Lung microvascular endothelial cell (primary cell): ENCODE measurements at regions not wholly inside any gene's neighbourhood (a gene's known extent, or its start where the extent isn't known, plus 50 kb on each side); places are given as distances from the start of the nearest gene placed in this dataset.
"Not testable (repeated sequence)": the region's sequence is repeated elsewhere in the genome, so short reads cannot be mapped to it uniquely, and the experiment has no call there.

ENCODE experiments used
- DNase-seq, 2 donors: peaks; one replicate each; pipeline versions ENCODE4 v3.0.0 to v3.0.0-alpha.2; 2010; ENCODE audit warnings: low read depth in 2 of 2

DNA sequence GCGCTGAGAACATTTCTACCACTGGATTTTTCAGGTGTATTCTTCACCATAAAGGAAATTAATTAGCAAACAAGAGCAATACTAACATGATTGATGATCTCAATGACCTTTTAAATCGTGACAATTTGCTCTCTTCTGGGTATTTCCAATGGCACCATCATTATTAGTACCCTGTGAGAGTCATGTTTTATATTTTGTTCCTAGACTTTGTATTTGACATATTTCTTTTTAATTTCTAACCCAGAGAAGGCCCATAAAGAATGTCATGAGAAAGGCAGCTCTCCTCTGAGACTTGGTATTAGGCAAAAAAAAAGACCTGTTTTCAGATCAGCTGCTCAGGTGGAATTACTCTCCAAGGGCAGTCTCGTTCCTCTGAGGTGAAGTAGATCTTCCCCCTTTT is 1253.4 kb downstream of the ROBO2 start:
- no peak for DNase-seq

DNA sequence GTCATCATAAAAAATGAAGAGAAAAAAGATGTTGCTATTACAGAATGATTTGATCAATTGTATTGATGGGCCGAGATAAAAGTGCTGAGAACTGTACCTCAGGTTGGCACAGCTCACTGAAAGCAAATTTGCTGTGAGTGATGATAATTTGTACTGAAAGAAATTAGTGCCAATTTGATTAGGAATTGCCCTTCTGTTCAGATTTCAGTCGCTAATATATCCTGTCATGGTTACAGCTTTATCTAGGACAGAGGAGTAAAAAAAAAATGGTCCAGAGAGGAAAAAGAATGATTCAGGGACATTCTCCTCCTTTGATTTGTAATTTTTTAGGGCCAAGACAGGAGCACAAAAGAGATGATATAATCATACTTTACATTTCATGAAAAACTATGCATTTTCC is 1264.2 kb downstream of the ROBO2 start:
- DNase-seq, result no peak

DNA sequence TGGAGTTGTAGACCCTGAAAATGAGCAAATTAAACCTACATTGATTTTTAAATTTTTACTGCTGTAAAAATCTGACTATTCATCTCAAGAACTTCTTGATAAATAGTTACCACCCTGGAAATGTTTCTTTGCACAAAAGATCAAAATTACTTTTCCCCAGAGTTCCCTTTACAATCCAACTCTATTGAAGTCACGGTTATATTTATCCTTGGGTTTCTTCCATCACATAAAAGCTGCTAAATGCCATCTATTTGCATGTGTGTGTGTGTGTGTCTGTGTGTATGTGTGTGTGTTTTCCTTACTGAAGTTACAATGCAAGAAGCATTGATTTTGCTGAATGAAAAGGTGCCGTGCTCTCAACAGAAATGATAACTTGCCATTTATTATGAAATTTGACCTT is 1273.0 kb downstream of the ROBO2 start:
- DNase-seq, result no peak

DNA sequence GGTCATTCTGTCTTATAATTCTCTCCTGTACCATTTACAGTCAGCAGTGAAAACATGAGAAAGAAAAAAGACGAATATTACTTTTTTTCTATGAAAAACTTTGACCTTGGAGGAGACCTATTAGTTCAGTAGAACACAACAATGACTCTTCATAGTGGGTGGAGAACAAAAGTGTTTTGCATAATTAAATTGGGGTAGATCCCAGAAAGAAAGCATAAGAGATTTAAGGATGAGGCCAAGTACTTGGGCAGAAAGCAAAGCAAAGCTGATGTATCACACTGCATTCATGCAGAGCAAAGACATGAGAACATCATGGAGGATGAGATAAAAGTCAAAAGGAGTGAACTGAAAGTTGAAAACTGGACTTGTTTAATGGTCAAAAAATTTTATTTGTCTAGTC is 1273.4 kb downstream of the ROBO2 start:
- DNase-seq, result no peak

DNA sequence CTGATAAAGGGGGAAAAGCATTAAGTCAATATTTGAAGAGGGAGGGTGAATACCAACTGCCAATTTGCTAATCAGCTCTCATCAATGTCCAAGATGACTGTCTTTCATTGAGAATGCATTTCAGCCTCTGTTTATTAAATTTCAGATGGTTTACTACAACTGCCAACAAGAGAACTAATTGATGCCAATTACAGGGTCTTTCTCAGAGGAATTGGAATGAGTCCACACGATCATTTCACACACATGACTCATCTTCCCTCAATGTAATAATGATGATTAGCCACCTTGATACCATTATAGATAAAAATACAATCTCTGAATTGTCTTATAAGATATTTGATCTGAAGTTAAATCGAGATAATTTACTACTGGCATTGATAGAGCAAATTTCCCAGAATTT is 1274.4 kb downstream of the ROBO2 start:
- DNase-seq, result no peak

DNA sequence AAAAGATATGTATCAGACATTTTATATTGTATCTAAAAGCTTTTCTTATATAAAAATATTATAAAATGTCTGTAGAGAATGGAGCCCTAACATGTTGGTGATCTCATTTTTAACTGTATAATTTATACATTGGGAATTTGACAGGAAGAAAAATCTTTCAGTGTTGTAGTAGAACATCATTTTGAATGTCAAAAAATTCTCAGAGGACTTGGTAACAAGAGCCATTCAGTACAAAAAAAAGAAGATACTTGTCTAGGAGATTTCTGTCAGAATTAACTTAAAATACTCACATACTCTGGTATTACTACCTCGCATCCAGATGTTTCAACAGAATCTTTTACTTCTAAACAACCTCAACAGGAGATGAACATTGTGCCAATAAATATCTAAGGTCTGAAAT is 1277.9 kb downstream of the ROBO2 start:
- DNase-seq, result no peak

DNA sequence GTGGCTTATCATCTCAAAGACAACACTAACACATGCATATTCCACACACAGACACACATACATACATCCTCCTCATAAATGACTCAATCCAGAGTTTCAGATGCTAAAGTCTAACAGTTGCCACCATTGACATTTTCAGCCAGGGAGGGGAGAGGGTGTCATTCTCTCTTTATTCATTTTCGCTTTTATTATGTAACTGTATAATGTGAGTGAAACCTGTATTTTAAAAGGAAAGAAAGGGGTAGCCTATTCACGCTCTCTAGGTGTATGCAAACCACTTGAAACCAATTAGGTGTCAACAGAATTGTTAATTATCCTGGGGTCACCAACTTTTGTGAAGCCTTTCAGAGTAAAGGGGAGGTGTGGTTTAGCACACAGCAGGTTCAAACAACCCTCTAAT is 1282.9 kb downstream of the ROBO2 start:
- DNase-seq, result no peak

DNA sequence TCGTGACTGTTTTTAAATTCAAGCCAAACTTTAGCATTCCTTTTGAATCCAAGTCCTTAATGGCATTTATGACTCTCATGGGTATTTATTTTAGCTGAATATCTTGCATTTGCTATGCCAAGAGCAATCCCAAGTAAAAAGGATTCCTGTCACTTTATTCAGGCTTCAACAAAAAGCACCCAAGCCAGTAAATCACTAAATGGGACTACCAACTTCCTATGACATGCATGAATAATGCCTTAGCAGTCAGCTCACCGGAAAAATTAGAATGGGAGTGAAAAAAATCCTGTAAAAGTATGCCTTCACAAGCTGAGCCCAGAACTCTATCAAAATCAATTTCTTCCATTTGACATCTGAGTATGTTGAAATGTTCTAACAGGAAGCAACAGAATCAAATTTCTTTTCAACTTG is 1297.9 kb downstream of the ROBO2 start:
- no peak for DNase-seq

DNA sequence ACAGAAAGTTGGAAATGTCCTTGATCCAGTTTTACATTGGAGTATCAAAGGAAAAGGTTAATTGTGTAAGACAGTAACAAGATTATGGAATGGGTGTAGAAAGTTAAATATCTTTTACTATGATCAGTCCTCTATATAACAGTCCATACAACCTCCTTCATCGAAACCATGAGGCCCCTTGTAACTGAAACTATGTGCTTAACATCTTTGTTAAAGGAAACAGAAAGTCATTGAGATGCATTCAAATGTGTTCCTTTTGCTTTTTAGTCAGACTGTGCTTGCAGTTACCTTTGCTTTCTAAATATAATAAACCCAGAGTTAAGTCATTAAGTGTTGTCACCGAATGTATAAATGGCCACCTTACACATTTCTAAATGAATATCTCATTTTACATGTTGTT is 1298.5 kb downstream of the ROBO2 start:
- DNase-seq, result no peak

DNA sequence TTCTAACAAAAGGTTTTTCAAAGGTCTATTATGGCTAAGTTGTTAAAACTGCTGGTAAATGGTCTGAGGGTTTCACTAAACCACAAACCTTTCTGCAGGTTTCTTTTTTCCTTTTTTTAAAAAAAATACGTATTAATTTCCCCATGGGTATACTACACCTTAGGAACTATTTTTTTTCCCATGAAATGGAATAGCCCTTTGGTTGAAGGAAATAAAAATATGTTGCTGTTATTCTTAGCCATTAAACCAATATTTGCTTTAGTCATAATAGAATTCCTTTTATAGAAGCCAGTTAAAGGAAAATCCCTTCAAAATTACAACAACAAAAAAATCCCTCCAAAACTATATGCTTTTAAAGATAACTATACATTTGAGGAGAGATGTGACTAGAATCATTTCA is 1303.3 kb downstream of the ROBO2 start:
- no peak for DNase-seq

DNA sequence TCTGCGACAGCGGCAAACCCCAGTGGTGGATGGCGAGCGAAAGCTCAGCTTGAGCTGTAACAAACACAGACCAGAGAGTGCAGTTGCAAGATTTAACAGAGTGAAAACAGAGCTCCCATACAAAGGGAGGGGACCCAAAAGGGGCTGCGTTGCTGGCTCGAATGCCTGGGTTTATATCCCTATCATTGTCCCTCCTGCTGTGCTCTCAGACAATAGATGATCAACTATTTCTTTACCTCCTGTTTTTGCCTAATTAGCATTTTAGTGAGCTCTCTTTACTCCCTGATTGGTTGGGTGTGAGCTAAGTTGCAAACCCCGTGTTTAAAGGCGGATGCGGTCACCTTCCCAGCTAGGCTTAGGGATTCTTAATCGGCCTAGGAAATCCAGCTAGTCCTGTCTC is 1304.4 kb downstream of the ROBO2 start:
- not testable (repeated sequence) for DNase-seq

DNA sequence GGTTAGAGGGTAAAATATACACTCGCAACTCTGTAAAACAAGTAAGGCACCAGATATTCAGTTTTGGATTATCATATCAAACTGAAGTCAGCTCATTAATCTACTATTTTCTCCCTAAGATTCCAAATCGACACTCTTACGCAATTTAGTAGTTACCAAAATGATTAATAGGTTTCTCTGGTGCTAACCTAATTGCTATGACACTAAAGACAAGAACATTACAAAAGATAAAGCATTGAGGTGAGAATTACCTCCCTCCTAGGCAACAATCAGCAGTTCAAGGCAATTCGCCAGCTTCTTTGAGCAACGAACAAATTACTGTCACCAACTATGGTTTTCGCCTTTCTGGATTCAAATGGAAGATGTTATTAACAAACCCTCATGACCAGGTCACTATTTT is 1305.0 kb downstream of the ROBO2 start:
- DNase-seq, result no peak

DNA sequence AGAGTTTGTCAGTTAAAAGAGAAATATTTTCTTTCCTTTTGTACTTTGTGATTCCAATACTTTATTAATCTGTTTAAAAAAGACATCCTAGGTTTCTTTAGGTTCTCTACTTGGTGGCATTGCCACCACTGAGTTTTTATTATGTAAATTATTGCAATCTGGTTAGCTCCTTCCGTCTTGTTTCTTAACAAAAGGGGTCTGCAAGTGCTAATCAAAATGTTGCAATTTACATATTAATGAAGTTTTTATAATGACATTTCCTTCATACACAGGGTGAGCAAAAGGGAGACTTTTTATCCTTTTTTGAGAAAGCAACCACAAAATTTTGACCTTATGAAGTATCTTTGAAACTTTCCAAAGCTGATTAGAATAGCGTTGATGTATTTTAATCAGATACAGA is 1307.3 kb downstream of the ROBO2 start:
- no peak for DNase-seq

DNA sequence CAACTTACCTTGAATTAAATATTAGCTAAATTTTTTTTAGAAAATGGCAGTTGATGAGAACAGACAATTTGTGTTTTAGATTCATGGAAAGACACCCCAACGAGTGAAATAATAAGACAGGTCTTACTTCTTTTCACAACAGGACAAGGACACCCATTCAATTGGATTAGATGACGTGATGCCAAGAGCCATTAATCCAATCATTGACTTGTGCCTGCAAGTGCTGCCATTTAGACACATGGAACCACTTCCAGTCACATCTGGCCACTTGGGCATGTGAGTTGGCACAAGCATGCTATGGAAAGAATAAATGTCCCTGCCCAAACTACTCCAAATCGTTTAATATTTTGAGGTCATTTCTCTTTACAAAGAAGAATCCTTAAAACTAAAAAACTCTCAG is 1308.8 kb downstream of the ROBO2 start:
- DNase-seq, result no peak

DNA sequence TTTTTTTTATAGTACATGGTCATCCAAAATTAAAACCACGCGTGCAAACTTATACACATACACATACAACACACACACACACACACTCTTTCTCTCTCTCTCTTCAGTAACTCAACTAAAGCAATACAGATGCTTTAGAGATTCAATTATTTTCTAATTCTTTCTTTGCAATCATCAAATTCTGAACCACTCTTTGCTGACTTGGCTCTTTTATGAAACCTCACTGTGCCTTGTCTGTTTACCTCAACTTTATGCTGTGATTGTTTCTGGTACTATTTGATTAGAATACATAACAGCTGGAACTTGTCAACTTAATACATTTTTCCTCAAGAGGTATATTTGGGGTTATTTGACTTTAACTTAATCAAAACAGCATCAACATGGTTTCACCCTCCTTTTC is 1309.7 kb downstream of the ROBO2 start:
- no peak for DNase-seq

DNA sequence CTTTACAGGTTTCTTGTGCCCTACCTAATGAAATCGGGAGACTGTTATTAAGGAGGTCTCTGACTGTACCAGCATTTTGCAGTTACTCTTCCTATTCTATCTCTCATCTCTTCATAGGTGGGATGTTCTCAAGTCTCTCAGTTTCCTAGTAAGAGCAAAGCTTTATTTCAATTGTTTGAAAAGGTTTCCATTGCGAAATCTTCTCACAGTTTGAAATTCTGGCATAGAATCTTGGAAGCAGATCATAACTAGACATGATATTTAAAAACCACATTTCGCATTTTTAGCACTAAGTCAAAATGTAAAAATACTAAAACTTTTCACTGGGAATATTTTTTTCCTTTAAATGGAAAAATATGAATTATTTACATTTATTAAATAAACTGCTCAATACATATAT is 1311.4 kb downstream of the ROBO2 start:
- no peak for DNase-seq

DNA sequence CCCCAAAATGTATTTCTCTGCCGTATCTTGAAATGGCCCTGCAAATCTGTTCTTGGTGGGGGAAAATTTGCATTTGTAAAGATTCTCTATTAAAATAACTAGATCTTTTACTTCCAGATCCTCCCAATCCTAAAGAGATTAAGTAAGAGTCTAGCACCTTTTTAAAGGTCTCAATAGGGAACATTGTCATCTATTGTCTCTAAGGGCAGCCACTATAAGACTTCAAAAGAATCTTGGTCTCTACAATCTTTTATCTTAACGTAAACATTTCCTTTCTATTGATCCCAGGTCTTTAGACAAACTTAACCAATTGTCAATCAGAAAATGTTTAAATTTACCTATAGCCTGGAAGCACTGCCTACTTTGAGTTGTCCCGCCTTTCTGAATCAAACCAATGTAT is 1313.3 kb downstream of the ROBO2 start:
- DNase-seq, result no peak

DNA sequence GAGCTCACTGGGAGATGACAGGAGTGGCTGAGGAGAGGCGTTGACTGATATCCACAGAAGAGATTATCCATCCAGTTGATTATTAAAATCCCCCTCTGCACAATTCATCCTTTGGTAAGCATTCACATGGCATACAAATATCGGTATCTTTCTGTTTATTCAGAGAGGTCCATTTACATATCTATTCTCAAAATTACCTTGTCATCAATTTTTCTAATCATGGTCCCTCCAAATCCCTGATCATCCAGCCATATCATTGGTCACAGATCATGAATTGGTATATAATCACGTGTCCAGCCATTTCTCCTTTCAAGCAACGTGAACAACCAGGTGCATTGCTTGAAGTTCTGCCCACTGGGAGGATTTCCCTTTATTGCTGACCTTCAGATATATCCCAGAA is 1321.0 kb downstream of the ROBO2 start:
- no peak for DNase-seq

DNA sequence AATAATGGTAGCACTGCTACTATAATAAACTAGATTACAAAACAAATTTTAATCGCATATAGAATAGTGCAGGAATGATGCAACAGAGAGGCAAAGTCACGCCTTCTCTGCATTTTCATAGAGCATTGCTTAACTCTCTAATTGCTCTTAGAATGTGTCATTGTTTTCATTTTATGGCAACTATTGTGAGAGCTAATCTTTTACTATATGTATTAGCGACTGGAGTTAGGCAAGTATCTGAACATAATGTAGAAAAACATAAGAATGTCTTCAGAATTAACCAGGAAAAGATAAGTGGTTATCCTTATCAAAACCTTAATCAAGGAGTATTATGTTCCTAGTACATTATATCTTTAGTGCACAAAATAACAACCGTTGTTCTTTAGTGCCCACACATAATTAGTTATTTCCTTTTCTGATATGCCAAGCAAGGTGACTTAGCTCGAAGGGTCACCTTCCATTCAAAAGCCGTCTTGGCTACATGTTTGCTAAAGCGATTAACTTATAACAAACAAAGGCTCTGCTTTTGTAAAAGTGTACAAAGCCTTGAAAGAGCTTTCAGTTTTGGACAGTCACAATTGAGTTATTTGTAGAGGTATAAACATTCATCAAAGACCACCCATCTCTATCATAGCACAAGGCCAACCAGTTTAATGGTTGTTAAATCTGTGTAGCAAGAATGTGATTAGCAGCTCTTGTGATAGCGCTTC is 1328.9 kb downstream of the ROBO2 start:
- DNase-seq, result no peak

DNA sequence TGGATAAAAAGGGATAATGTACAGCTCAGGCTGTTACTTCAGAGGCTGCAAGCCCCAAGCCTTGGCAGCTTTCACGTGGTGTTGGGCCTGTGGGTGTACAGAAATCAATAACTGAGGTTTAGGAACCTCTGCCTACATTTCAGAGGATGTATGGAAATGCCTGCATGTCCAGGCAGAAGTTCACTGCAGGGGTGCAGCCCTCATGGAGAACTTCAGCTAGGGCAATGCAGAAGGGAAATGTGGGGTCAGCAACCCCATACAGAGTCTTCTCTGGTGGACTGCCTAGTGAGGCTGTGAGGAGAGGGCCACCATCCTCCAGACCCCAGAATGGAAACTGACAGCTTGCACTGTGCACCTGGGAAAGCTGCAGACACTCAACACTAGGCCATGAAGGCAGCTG is 1350.3 kb downstream of the ROBO2 start:
- DNase-seq, result no peak

DNA sequence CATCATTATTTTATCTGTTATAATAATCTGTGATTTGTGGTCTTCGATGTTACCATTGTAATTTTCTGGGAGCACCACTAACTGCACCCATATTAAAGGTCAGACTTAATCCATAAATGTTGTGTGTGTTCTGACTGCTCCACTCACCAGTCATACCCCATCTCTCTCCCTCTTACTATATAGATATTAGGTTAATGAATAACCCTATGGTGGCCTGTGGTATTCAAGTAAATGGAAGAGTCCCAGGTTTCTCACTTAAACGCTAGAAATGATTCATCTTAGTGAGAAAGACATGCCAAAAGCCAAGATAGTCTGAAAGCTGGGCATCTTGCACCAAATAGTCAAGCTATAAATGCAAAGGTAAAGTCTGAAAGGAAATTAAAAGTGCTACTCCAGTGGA is 1358.5 kb downstream of the ROBO2 start:
- no peak for DNase-seq

DNA sequence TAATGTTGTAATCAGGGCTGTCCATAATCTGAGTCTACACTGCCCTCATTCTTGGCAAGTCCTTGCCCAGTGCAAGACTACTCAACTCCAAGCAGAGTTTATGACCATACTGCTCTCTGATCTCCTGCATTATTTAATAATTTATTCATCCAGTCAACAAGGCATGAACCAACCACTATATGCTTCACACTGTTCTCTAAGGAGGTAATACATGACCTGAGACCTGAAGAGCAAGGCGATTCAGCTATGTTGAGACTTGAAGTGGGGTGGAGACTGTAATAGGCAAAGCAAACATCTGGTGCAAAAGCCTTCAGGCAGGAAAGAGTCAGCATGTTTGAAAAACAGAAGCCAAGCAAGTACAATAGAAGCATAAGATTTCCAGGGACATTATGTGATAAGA is 1362.8 kb downstream of the ROBO2 start:
- no peak for DNase-seq

DNA sequence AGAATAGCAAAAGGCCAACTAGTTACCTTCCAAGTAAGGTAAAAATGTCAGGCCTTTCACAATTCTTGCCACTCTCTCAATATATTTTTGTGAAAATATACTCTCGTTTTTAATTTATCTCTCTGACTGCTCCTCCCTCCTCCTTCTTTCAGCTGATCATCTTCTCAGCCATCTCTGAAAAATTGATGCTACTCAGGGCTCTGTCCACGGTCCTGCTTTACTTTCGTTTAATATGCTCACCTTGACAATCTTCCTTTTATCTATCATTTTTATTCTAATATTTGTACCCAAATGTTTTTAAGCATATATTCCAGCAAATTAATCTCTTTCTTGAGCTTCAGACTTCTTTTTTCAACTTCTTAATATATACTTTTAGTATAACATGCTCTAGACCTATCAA is 1362.1 kb downstream of the ROBO1 start:
- no peak for DNase-seq

DNA sequence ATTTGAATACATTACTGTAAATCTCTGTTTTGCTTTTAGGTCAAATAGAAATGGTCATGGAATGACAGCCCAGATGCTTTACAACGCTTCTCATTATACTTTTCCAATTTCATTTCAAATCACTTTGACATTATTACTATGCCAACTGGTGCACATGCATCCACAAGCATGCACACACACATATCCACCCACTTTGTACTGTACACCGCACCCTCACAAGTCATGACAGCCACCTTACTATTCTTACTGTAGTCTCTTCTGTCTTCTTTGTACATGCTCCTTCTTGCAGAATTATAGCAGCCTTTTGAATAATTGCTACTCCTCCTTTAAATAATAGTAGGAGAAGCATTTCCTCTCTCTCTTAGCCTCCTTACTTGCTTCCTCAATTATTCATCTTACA is 1361.4 kb downstream of the ROBO1 start:
- no peak for DNase-seq
